Nephron progenitor cell (in vitro differentiated cells): ENCODE measurements at regions not wholly inside any gene's neighbourhood (a gene's known extent, or its start where the extent isn't known, plus 50 kb on each side); places are given as distances from the start of the nearest gene placed in this dataset.

Experiments
- DNase-seq: peaks from one replicate; pipeline ENCODE4 v3.0.0; 2021
- H3K27ac Mint-ChIP-seq: 2 replicates; pipeline ENCODE4 v1.8.0; 2021; ENCODE audit warnings: mild to moderate bottlenecking, moderate library complexity, mixed read lengths
- H3K27me3 Mint-ChIP-seq: 2 replicates; pipeline ENCODE4 v1.8.0; 2021; ENCODE audit warnings: mild to moderate bottlenecking, low read depth, mixed read lengths; ENCODE audit not compliant: poor library complexity
- H3K36me3 Mint-ChIP-seq: 2 replicates; pipeline ENCODE4 v1.8.0; 2021; ENCODE audit warnings: low read depth, mixed read lengths
- H3K4me1 Mint-ChIP-seq: 2 replicates; pipeline ENCODE4 v1.8.0; 2021; ENCODE audit warnings: mixed read lengths
- H3K4me3 Mint-ChIP-seq: 2 replicates; pipeline ENCODE4 v1.8.0; 2021; ENCODE audit warnings: mild to moderate bottlenecking, moderate library complexity, mixed read lengths
- H3K9me3 Mint-ChIP-seq: 2 replicates; pipeline ENCODE4 v1.8.0; 2021; ENCODE audit warnings: mild to moderate bottlenecking, moderate library complexity, mixed read lengths
- CTCF ChIP-seq: fragments of 200-600 bp; sonication (generic); IDR thresholded peaks from 2 replicates; pipeline ENCODE4 v1.5.0; 2021; ENCODE audit warnings: antibody characterized with exemption

- Mint-ChIP-seq H3K36me3 (no peaks in the 10 kb centered on the region), H3K9me3 (no peaks in the 10 kb centered on the region), H3K4me1 (peaks cover 8% of the 10 kb centered on the region), H3K27ac (no peak overlapping the region), H3K27me3 (no peaks in the 10 kb centered on the region), H3K4me3 (no peak overlapping the region)
- TF ChIP-seq CTCF = no peak
- no peak for DNase-seq
These were observed 823.1 kb downstream of the TLR4 start for GRCh38 chr9:118527261-118527660.

- Mint-ChIP-seq H3K27ac (no peak overlapping the region), H3K9me3 (no peaks in the 10 kb centered on the region), H3K4me1 (peaks cover 8% of the 10 kb centered on the region), H3K36me3 (no peaks in the 10 kb centered on the region), H3K4me3 (no peak overlapping the region), H3K27me3 (no peaks in the 10 kb centered on the region)
- no peak for DNase-seq
- no peak for TF ChIP-seq CTCF
These were observed 825.0 kb downstream of the TLR4 start for GRCh38 chr9:118529210-118529609.

- H3K27me3 Mint-ChIP-seq = no peaks in the 10 kb centered on the region
- DNase-seq = no peak
- H3K4me3 Mint-ChIP-seq = no peak overlapping the region
- no peaks in the 10 kb centered on the region for H3K36me3 Mint-ChIP-seq
- no peak overlapping the region for H3K27ac Mint-ChIP-seq
- no peak for TF ChIP-seq CTCF
- no peaks in the 10 kb centered on the region for H3K9me3 Mint-ChIP-seq
- H3K4me1 Mint-ChIP-seq = peaks cover 8% of the 10 kb centered on the region
These were observed 825.5 kb downstream of the TLR4 start for GRCh38 chr9:118529624-118530214.

- Mint-ChIP-seq H3K9me3 (no peaks in the 10 kb centered on the region), H3K4me3 (no peak overlapping the region), H3K27ac (no peak overlapping the region), H3K36me3 (no peaks in the 10 kb centered on the region), H3K4me1 (peaks cover 8% of the 10 kb centered on the region), H3K27me3 (no peaks in the 10 kb centered on the region)
- no peak for TF ChIP-seq CTCF
- DNase-seq = no peak
These were observed 828.4 kb downstream of the TLR4 start for GRCh38 chr9:118532592-118532991.

- H3K27me3 Mint-ChIP-seq = no peaks in the 10 kb centered on the region
These were observed 828.9 kb downstream of the TLR4 start for GRCh38 chr9:118533101-118533500.

More at GRCh38 chr9:118533101-118533500, 828.9 kb downstream of the TLR4 start:
- TF ChIP-seq CTCF = no peak
- Mint-ChIP-seq H3K4me3 (no peak overlapping the region), H3K9me3 (no peaks in the 10 kb centered on the region), H3K4me1 (peaks cover 8% of the 10 kb centered on the region), H3K27ac (no peak overlapping the region), H3K36me3 (no peaks in the 10 kb centered on the region)
- DNase-seq = no peak
